Chondrocyte (in vitro differentiated cells): ENCODE measurements at regions not wholly inside any gene's neighbourhood (a gene's known extent, or its start where the extent isn't known, plus 50 kb on each side); places are given as distances from the start of the nearest gene placed in this dataset.

ENCODE experiments used
- DNase-seq: peaks from one replicate; pipeline ENCODE4 v3.0.0; 2021; ENCODE audit warnings: mixed read lengths, low spot score
- H3K27ac Mint-ChIP-seq: one replicate; pipeline ENCODE4 v1.8.0; 2021; ENCODE audit warnings: mild to moderate bottlenecking, moderate library complexity, mixed read lengths; ENCODE audit not compliant: unreplicated experiment
- H3K27me3 Mint-ChIP-seq: 2 replicates; pipeline ENCODE4 v1.8.0; 2021; ENCODE audit warnings: low read depth, mixed read lengths
- H3K36me3 Mint-ChIP-seq: 2 replicates; pipeline ENCODE4 v1.8.0; 2021; ENCODE audit warnings: low read depth, mixed read lengths
- H3K4me1 Mint-ChIP-seq: 2 replicates; pipeline ENCODE4 v1.8.0; 2021; ENCODE audit warnings: low read depth, mild to moderate bottlenecking, mixed read lengths
- H3K4me3 Mint-ChIP-seq: one replicate; pipeline ENCODE4 v1.8.0; 2021; ENCODE audit warnings: mild to moderate bottlenecking, moderate library complexity, mixed read lengths; ENCODE audit not compliant: unreplicated experiment
- H3K9me3 Mint-ChIP-seq: 2 replicates; pipeline ENCODE4 v1.8.0; 2021; ENCODE audit warnings: low read depth, mixed read lengths
- TF ChIP-seq, protein P1 (sequence below): fragments of 200-600 bp; sonication (generic); IDR thresholded peaks from 2 replicates; pipeline ENCODE4 v1.5.0; 2021; ENCODE audit warnings: antibody characterized with exemption, mild to moderate bottlenecking, moderate library complexity

GRCh38 chr2:51807229-51807628, 775.3 kb upstream of the NRXN1 start:
- no peaks in the 10 kb centered on the region for H3K4me1 Mint-ChIP-seq
- no peaks in the 10 kb centered on the region for H3K36me3 Mint-ChIP-seq
- TF ChIP-seq, protein P1, sequence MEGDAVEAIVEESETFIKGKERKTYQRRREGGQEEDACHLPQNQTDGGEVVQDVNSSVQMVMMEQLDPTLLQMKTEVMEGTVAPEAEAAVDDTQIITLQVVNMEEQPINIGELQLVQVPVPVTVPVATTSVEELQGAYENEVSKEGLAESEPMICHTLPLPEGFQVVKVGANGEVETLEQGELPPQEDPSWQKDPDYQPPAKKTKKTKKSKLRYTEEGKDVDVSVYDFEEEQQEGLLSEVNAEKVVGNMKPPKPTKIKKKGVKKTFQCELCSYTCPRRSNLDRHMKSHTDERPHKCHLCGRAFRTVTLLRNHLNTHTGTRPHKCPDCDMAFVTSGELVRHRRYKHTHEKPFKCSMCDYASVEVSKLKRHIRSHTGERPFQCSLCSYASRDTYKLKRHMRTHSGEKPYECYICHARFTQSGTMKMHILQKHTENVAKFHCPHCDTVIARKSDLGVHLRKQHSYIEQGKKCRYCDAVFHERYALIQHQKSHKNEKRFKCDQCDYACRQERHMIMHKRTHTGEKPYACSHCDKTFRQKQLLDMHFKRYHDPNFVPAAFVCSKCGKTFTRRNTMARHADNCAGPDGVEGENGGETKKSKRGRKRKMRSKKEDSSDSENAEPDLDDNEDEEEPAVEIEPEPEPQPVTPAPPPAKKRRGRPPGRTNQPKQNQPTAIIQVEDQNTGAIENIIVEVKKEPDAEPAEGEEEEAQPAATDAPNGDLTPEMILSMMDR, result no peak
- H3K27ac Mint-ChIP-seq, result no peak overlapping the region
- H3K4me3 Mint-ChIP-seq, result no peak overlapping the region
- no peaks in the 10 kb centered on the region for H3K27me3 Mint-ChIP-seq
- no peak for DNase-seq
- peaks cover 3% of the 10 kb centered on the region for H3K9me3 Mint-ChIP-seq

DNA sequence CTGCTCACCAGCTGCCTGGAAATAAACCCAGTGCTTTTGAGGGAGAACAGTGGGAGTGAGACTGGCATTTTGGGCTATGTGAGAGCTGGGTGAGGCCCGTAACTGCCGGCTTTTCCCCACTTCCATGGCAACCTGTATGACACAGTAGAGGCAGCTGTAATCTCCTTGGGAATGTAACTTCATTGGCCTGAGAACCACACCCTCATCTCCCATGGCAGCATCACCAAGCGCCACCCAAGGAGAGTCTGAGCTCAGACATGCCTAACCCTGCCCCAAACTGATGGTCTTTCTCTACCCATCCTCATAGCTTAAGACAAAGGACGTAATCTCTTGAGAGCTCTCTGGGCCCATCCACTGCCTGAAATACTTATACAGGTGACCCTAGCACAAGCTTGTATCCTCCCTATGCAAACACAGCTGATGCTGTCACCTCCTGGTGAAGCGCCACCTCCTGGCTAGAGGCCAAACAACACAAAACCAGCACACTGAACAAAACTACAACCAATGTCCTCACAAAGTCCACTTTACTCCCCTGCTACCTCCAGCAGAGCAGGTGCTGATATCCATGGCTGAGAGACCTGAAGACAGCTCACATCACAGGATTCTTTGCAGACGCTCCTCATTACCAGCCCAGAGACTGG, 763.4 kb upstream of the NRXN1 start:
- Mint-ChIP-seq H3K36me3 (no peaks in the 10 kb centered on the region), H3K4me1 (no peaks in the 10 kb centered on the region), H3K9me3 (peaks cover 28% of the 10 kb centered on the region), H3K4me3 (no peak overlapping the region), H3K27ac (no peak overlapping the region), H3K27me3 (no peaks in the 10 kb centered on the region)
- TF ChIP-seq, protein P1, result peak; percentile 19
- no peak for DNase-seq

DNA sequence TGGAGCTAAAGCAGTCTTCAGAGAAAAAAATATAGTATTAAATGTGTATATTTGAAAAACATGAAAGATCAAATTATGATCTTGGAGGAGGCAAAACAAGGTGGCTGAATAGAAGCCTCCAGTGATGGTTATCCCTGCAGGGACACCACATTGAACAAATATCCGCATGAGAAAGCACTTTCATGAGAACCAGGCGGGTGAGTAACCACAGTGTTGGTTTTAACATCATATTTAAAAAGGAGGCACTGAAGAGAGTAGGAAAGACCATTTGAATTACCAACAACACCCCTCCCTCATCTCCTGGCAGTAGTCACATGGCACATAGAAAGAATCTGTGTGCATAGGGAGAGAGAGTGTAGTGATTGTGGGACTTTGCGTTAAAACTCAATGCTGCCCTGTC, 759.6 kb upstream of the NRXN1 start:
- no peak for DNase-seq
- TF ChIP-seq, protein P1, result no peak
- Mint-ChIP-seq H3K9me3 (peaks cover 4% of the 10 kb centered on the region), H3K27ac (no peak overlapping the region), H3K4me3 (no peak overlapping the region), H3K27me3 (no peaks in the 10 kb centered on the region), H3K36me3 (no peaks in the 10 kb centered on the region), H3K4me1 (no peaks in the 10 kb centered on the region)

DNA sequence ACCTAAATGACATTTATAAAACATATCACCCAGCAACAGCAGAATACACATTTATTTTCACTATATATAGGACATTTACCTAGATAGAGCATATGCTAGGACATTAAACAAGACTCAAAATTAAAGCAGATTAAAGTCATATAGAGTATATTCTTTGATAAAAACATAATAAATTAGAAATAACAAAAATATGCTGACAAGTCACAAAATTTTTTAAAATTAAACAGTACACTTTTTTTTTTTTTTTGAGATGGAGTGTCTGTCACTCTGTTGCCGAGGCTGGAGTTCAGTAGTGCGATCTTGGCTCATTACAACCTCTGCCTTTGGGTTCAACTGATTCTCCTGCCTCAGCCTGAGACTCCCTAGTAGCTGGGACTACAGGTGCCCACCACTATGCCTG, 758.9 kb upstream of the NRXN1 start:
- DNase-seq, result no peak
- peaks cover 4% of the 10 kb centered on the region for H3K9me3 Mint-ChIP-seq
- H3K27me3 Mint-ChIP-seq, result no peaks in the 10 kb centered on the region
- H3K36me3 Mint-ChIP-seq, result no peaks in the 10 kb centered on the region
- no peaks in the 10 kb centered on the region for H3K4me1 Mint-ChIP-seq
- no peak overlapping the region for H3K27ac Mint-ChIP-seq
- TF ChIP-seq, protein P1, result no peak
- no peak overlapping the region for H3K4me3 Mint-ChIP-seq

DNA sequence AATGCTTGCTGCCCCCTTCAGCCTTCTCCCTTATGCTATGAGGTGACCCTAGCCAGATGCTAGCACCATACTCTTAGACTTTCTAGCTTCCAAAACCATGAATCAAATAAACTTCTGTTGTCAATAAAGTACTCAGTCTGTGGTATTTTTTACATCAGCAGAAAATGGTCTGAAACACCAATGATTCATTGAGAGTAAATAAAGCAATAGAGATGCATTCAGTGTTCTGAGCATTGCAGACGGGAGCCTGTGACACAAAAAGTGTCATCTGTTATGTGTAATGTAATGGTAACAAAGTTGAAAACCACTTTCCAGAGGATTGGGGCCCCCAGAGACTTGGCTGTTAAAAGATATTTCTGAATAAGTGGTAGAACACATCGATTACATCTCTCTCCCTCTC, 758.0 kb upstream of the NRXN1 start:
- H3K27me3 Mint-ChIP-seq, result no peaks in the 10 kb centered on the region
- no peaks in the 10 kb centered on the region for H3K36me3 Mint-ChIP-seq
- H3K4me3 Mint-ChIP-seq, result no peak overlapping the region
- no peak overlapping the region for H3K27ac Mint-ChIP-seq
- no peaks in the 10 kb centered on the region for H3K4me1 Mint-ChIP-seq
- peaks cover 4% of the 10 kb centered on the region for H3K9me3 Mint-ChIP-seq
- TF ChIP-seq, protein P1, result no peak
- no peak for DNase-seq
